H9 (cell line): ENCODE measurements at regions not wholly inside any gene's neighbourhood (a gene's known extent, or its start where the extent isn't known, plus 50 kb on each side); places are given as distances from the start of the nearest gene placed in this dataset.

Experiments
- DNase-seq: peaks from one replicate; pipeline ENCODE4 v3.0.0-alpha.2; 2017
- H2AFZ ChIP-seq: one replicate; pipeline ENCODE4 v1.6.1; 2013; ENCODE audit warnings: mild to moderate bottlenecking, low read length, control low read depth, moderate library complexity
- H2AK5ac ChIP-seq: 2 replicates; pipeline ENCODE4 v1.6.1; 2013; ENCODE audit warnings: low read length, control low read depth, mixed read lengths; ENCODE audit not compliant: insufficient read length
- H2BK120ac ChIP-seq: one replicate; pipeline ENCODE4 v1.6.1; 2013; ENCODE audit warnings: low read depth, mild to moderate bottlenecking, low read length, control low read depth, inconsistent platforms; ENCODE audit not compliant: poor library complexity, severe bottlenecking
- H2BK12ac ChIP-seq: 2 replicates; pipeline ENCODE4 v1.6.1; 2013; ENCODE audit warnings: low read length, control low read depth, mixed read lengths, low read depth; ENCODE audit not compliant: insufficient read length
- H2BK15ac ChIP-seq: 2 replicates; pipeline ENCODE4 v1.6.1; 2013; ENCODE audit warnings: low read depth, low read length, control low read depth
- H2BK20ac ChIP-seq: one replicate; pipeline ENCODE4 v1.6.1; 2013; ENCODE audit warnings: low read depth, mild to moderate bottlenecking, low read length, control low read depth, inconsistent platforms; ENCODE audit not compliant: poor library complexity, severe bottlenecking
- H2BK5ac ChIP-seq: 2 replicates; pipeline ENCODE4 v1.6.1; 2013; ENCODE audit warnings: low read length, control low read depth, mixed read lengths; ENCODE audit not compliant: insufficient read length
- H3K14ac ChIP-seq: 2 replicates; pipeline ENCODE4 v1.6.1; 2013; ENCODE audit warnings: low read length, control low read depth; ENCODE audit not compliant: insufficient read depth
- H3K18ac ChIP-seq: 2 replicates; pipeline ENCODE4 v1.6.1; 2013; ENCODE audit warnings: low read depth, mild to moderate bottlenecking, mixed read lengths, low read length, control low read depth; ENCODE audit not compliant: insufficient read length
- H3K23ac ChIP-seq: 2 replicates; pipeline ENCODE4 v1.6.1; 2013; ENCODE audit warnings: low read length, control low read depth, mixed read lengths, low read depth; ENCODE audit not compliant: insufficient read length
- H3K23me2 ChIP-seq: 2 replicates; pipeline ENCODE4 v1.6.1; 2013; ENCODE audit warnings: low read depth, mild to moderate bottlenecking, mixed read lengths, low read length, control low read depth; ENCODE audit not compliant: insufficient read length, poor library complexity, severe bottlenecking
- H3K27ac ChIP-seq: 2 replicates; pipeline ENCODE4 v1.5.1; 2013; ENCODE audit warnings: low read length, control low read depth, mixed read lengths, low read depth; ENCODE audit not compliant: insufficient read length
- H3K27me3 ChIP-seq: 2 replicates; pipeline ENCODE4 v1.6.1; 2013; ENCODE audit warnings: low read length, control low read depth, inconsistent platforms; ENCODE audit not compliant: insufficient read depth
- H3K4ac ChIP-seq: 2 replicates; pipeline ENCODE4 v1.6.1; 2013; ENCODE audit warnings: low read depth, mild to moderate bottlenecking, control low read depth, inconsistent platforms, low read length, moderate library complexity
- H3K4me1 ChIP-seq: 2 replicates; pipeline ENCODE4 v1.6.1; 2013; ENCODE audit warnings: low read length, control low read depth, inconsistent platforms; ENCODE audit not compliant: insufficient read depth
- H3K4me2 ChIP-seq: 2 replicates; pipeline ENCODE4 v1.6.1; 2013; ENCODE audit warnings: low read length, control low read depth, mixed read lengths; ENCODE audit not compliant: insufficient read length, insufficient read depth
- H3K56ac ChIP-seq: 2 replicates; pipeline ENCODE4 v1.6.1; 2013; ENCODE audit warnings: low read depth, mild to moderate bottlenecking, mixed read lengths, low read length, control low read depth; ENCODE audit not compliant: insufficient read length
- H3K79me1 ChIP-seq: 2 replicates; pipeline ENCODE4 v1.6.1; 2013; ENCODE audit warnings: low read depth, mild to moderate bottlenecking, moderate library complexity, low read length, control low read depth, inconsistent platforms; ENCODE audit not compliant: insufficient read depth, poor library complexity, severe bottlenecking
- H3K79me2 ChIP-seq: 2 replicates; pipeline ENCODE4 v1.6.1; 2013; ENCODE audit warnings: low read length, control low read depth, inconsistent platforms; ENCODE audit not compliant: insufficient read depth
- H3K9ac ChIP-seq: 2 replicates; pipeline ENCODE4 v1.6.1; 2013; ENCODE audit warnings: low read length, control low read depth, mixed read lengths; ENCODE audit not compliant: insufficient read length; ENCODE audit errors: extremely low read depth
- H3K9me3 ChIP-seq: one replicate; pipeline ENCODE4 v1.6.1; 2013; ENCODE audit warnings: low read depth, low read length, inconsistent platforms; ENCODE audit not compliant: control insufficient read depth
- H3T11ph ChIP-seq: one replicate; pipeline ENCODE4 v1.6.1; 2013; ENCODE audit warnings: mild to moderate bottlenecking, low read length, control low read depth, inconsistent platforms
- H4K20me1 ChIP-seq: one replicate; pipeline ENCODE4 v1.6.1; 2013; ENCODE audit not compliant: control insufficient read depth, insufficient read length, insufficient read depth
- H4K5ac ChIP-seq: 2 replicates; pipeline ENCODE4 v1.6.1; 2013; ENCODE audit warnings: low read depth, mild to moderate bottlenecking, mixed read lengths, low read length, control low read depth; ENCODE audit not compliant: insufficient read length
- H4K8ac ChIP-seq: replicated peaks from 2 replicates; pipeline ENCODE4 v1.6.1; 2013; ENCODE audit warnings: low read length, control low read depth, mixed read lengths, low read depth; ENCODE audit not compliant: insufficient read length
- H4K91ac ChIP-seq: 2 replicates; pipeline ENCODE4 v1.6.1; 2013; ENCODE audit warnings: low read depth, mild to moderate bottlenecking, moderate library complexity, mixed read lengths, low read length, control low read depth; ENCODE audit not compliant: insufficient read length
- H3K27ac Mint-ChIP-seq, 3 experiments: 2 replicates in 2 of 3; 3 replicates in 1 of 3; pipeline ENCODE4 v1.8.0; 2020 to 2021; ENCODE audit warnings: mixed read lengths in 3 of 3, mild to moderate bottlenecking in 1 of 3, moderate library complexity in 1 of 3
- H3K27me3 Mint-ChIP-seq: 2 replicates; pipeline ENCODE4 v1.8.0; 2021; ENCODE audit warnings: low read depth, mild to moderate bottlenecking, moderate library complexity, mixed read lengths
- H3K36me3 Mint-ChIP-seq, 3 experiments: 2 replicates in 2 of 3; 3 replicates in 1 of 3; pipeline ENCODE4 v1.8.0; 2020 to 2021; ENCODE audit warnings: low read depth in 3 of 3, mixed read lengths in 3 of 3; ENCODE audit not compliant: insufficient read depth in 1 of 3
- H3K4me1 Mint-ChIP-seq, 2 experiments: 2 replicates each; pipeline ENCODE4 v1.8.0; 2020; ENCODE audit warnings: mixed read lengths in 2 of 2
- H3K4me3 Mint-ChIP-seq, 2 experiments: 2 replicates in 1 of 2; 3 replicates in 1 of 2; pipeline ENCODE4 v1.8.0; 2020 to 2021; ENCODE audit warnings: mild to moderate bottlenecking in 2 of 2, mixed read lengths in 2 of 2, moderate library complexity in 1 of 2
- H3K9me3 Mint-ChIP-seq, 2 experiments: 2 replicates in 1 of 2; 3 replicates in 1 of 2; pipeline ENCODE4 v1.8.0; 2020; ENCODE audit warnings: mild to moderate bottlenecking in 2 of 2, mixed read lengths in 2 of 2, moderate library complexity in 1 of 2
- CTCF ChIP-seq: fragments of 200-600 bp; sonication (generic); conservative IDR thresholded peaks from 3 replicates; pipeline ENCODE4 v1.8.0; 2021; ENCODE audit warnings: antibody characterized with exemption, mild to moderate bottlenecking
- WGBS: extraction: QIAGEN DNeasy Blood & Tissue Kit; methylation state at CpG from one replicate; pipeline ENCODE4 v1.1.7; 2013; ENCODE audit warnings: missing lambda C conversion rate, low lambda C conversion rate, mixed read lengths; ENCODE audit not compliant: insufficient read length; ENCODE audit errors: extremely low coverage; 5-methylcytosine and 5-hydroxymethylcytosine counted together

GRCh38 chr12:118603610-118604361 is 227.4 kb downstream of the SUDS3 start:
- H3K9me3 ChIP-seq: no peaks in the 10 kb centered on the region
- H3K23ac ChIP-seq: no peak overlapping the region
- no peak overlapping the region for H2BK20ac ChIP-seq
- H4K5ac ChIP-seq: no peak overlapping the region
- H3K79me1 ChIP-seq: no peaks in the 10 kb centered on the region
- H2BK120ac ChIP-seq: no peak overlapping the region
- no peak overlapping the region for H3K4me3 Mint-ChIP-seq
- 0 out of 7 replicates have a peak overlapping the region, but pooled peaks of 1 of the 3 experiments have one; percentile 20 for H3K27ac Mint-ChIP-seq
- no peak overlapping the region for H2BK5ac ChIP-seq
- H3K14ac ChIP-seq: no peak overlapping the region
- H3K79me2 ChIP-seq: no peaks in the 10 kb centered on the region
- no peak overlapping the region for H3K9ac ChIP-seq
- H2BK12ac ChIP-seq: no peak overlapping the region
- H2BK15ac ChIP-seq: no peak overlapping the region
- no peak overlapping the region for H4K91ac ChIP-seq
- no peak for DNase-seq
- H3K4me1 Mint-ChIP-seq: peaks cover 13% of the 10 kb centered on the region in 2 experiments
- no peak overlapping the region for H3K4ac ChIP-seq
- H3K36me3 Mint-ChIP-seq: peaks cover 0 to 4% (median 2%) of the 10 kb centered on the region in 3 experiments; a peak in 3 of 7 replicates
- no peaks in the 10 kb centered on the region for H3K27me3 ChIP-seq
- no peaks in the 10 kb centered on the region; the same call in 1 of the 2 replicates for H3K27me3 Mint-ChIP-seq
- no peaks in the 10 kb centered on the region for H3K4me1 ChIP-seq
- peaks cover 3 to 6% of the 10 kb centered on the region in 2 experiments; a peak in 3 of 5 replicates for H3K9me3 Mint-ChIP-seq
- H3K27ac ChIP-seq: no peak overlapping the region
- no peak for TF ChIP-seq CTCF
- H3K23me2 ChIP-seq: no peaks in the 10 kb centered on the region
- H3T11ph ChIP-seq: no peak overlapping the region
- no peak overlapping the region for H3K18ac ChIP-seq
- no peak overlapping the region for H2AFZ ChIP-seq
- no CpG with 5 or more reads among the region's 3 CpGs for WGBS
- H4K8ac ChIP-seq: no peak overlapping the region
- H2AK5ac ChIP-seq: no peak overlapping the region
- H3K4me2 ChIP-seq: no peak overlapping the region
- no peak overlapping the region for H3K56ac ChIP-seq
- H4K20me1 ChIP-seq: no peaks in the 10 kb centered on the region
